NCI-H2029 treated with DMSO at 0.1 percent for 48 hours (cell line): ENCODE measurements at regions not wholly inside any gene's neighbourhood (a gene's known extent, or its start where the extent isn't known, plus 50 kb on each side); places are given as distances from the start of the nearest gene placed in this dataset.
"Not testable (repeated sequence)": the region's sequence is repeated elsewhere in the genome, so short reads cannot be mapped to it uniquely, and the experiment has no call there.

Experiments used
- DNase-seq: peaks from one replicate; lab custom pipeline; 2025; lab: John Stamatoyannopoulos, UW

DNA sequence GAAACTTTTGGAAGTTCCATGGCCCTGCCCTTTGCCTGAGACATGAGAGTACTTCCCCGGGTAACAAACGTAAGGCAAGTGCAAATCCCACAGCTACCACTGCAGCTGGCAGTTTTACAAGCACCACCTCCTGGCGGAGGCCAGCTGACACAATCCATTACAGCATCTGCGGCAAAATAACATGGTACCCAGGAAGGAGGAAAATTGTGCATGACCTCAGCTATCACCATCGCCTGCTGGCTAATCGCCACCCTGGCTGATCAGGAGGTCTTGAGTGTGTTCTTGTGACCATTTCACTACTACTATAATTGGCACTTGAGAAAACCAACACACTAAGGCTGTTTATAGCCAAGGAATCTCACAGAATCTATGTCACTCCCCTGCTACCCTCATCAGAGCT is 71.7 kb upstream of the SERPINE2 start:
- DNase-seq: no peak

DNA sequence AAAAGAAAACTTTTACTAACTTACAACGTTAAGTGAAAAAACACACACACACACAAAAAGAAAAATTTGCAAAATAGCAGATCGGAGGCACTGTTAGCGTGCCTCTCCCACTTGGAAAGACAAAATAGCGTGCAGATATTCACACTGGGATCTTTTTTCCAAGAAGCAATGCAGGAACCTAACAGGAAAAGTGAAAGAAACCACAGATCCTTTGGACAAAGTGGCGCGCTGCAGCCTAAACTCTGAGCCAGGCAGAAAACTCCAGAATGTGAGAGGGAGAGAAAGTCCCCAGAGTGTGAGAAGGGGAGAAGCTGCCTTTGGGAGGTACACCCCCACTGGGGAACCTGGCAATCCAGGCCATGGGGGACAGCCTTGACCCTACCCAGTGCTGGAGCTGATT is 70.7 kb upstream of the SERPINE2 start:
- no peak for DNase-seq

DNA sequence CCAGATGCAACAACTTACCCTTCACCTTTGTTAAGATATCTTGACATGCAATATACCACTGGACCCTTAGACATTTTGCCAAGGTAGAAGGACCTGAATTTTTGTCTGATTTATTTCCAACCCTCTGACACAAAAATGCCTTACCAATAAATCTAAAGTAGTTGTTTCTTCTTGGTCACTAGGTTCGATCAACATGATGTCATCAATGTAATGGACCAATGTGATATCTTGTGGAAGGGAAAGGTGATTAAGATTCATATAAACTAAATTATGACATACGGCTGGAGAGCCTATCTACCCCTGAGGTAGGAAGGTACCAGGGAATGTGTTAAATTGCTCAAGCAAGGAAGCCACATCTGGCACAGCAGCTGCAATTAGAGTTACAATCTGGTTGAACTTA is 67.7 kb upstream of the SERPINE2 start:
- DNase-seq: no peak

DNA sequence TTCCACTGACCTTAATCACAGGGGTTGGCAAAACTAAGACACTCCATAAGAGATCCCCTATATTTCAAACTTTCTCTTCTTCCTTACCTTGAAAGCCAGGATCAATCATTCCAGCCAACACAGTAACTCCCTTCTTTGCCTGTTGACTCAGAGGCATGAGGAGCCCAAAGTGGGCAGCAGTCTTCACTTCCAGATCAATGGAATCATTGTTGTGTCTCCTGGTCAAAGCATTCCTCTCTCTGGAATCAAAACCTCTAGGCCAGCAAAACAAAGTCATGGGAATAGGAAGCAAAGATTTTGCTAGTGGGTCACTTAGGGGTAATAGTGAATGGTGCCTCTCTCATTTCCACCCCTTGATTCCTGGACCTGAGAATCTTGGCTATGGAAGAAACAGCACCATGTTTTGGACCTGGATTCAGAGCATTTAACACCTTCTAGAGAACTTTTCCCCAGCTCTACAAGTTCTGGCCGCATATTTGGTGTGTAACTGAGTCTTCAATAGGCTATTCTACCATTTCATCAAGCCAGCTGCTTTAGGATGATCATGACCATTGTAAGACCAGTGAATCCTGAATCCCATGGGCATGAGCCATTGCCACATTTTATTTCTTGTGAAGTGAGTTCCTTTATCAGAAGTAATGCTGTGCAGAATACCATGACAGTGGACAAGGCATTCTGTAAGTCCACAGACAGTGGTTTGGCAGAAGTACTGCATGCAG is 65.7 kb upstream of the SERPINE2 start:
- DNase-seq: no peak

DNA sequence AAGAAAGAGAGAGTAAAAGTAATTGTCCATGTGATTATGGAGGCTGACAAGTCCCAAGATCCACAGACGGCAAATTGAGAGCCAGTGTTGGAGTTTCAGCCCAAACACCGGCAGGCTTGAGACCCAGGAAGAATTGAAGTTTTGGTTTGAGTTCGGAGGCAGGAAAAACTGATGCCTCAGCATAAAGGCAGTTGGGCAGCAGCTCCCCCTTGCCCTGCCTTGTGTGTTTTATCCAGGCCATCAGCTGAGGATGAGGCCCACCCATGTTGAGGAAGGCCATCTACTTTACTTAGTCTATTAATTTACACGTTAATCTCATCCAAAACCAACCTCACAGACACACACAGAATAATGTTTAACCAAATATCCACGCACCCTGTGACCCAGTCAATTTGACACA is 64.6 kb upstream of the SERPINE2 start:
- DNase-seq: no peak

DNA sequence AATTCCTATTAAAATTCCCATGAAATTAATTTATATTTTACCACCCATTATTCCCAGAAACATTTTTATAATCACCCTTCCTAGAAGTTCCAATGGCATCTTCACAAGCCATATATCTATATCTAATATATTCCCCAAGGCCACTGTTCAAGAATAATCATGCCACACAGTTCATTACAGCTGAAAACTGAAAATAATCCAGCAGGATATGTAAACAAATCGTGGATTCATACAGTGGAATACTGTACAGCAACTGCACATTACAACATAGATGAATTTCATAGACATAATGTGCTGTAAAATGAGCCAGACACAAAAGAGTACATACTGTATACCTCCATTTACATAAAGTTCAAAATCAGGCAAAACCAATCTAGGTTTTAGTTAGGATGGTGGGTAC is 63.9 kb upstream of the SERPINE2 start:
- DNase-seq: no peak

DNA sequence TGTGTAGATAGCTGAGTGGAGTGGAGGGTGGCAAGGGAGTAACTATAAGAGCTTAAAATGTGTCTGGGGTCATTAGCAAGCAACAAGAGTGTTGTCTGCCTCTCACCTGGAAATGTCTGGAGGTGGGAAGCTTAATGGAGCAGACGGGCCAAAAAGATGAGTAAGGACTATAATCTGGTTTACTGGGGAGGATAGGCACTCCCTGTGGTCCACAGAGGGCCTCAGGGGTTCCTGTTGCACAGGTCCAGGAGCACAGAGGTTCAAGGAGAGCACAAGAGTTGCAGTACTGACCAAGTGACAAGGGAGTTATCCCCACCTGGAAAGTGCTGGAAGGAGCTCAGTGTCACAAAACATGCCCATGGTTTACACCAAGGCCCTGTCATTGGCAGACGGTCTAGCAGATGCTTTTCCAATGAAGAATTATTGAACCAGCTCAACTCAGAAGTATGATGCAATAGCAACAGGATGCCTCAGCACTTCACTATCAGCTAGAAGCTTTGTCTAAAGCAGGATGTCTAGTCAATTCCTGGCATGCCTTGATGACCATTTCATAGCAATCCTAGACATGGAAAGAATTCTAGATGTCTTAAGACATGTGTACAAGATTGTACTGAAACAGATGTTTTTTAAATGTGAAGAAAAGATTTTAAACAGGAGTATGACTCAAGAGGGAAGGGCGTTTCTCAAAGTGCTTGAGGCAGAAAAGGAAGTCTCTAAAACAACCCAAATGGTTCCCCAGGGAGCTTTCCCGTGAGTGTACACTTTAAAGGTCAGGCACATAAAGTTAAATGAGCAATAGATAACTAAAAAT is 62.9 kb upstream of the SERPINE2 start:
- no peak for DNase-seq

DNA sequence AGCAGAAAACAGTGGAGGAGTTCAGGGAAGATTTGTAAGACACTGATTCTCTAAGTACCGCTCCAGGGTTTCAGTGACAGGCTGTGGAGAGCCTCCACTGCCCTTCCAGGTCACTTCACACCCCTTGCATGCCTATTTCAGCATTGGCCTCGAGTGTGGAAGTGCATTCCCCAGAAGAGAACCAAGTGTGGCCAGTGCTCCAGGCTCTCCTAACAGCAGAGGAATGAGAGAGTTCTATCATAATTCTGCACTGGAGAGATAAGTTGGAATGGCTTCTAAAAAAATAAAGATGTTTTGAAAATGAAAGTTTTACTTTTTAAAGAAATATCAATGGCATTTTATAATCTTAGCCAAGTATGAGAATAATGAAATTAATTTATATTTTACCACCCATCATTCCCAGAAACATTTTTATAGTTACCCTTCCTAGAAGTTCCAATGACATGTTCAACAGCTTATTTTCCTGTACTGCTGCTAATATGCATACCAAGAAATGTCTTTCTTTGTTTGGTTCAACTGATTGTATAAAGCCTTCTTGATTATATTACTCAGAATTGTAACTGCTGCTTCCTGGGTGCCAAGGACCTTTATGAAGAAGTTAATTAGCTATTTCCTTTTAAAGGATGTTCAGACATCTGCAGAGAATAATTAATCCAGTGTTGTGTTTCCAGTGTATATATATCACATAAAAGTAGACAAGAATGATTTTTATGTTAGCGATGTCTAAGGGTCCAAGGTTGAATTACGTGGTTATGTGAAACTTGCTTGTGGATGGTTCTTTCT is 61.0 kb upstream of the SERPINE2 start:
- no peak for DNase-seq

DNA sequence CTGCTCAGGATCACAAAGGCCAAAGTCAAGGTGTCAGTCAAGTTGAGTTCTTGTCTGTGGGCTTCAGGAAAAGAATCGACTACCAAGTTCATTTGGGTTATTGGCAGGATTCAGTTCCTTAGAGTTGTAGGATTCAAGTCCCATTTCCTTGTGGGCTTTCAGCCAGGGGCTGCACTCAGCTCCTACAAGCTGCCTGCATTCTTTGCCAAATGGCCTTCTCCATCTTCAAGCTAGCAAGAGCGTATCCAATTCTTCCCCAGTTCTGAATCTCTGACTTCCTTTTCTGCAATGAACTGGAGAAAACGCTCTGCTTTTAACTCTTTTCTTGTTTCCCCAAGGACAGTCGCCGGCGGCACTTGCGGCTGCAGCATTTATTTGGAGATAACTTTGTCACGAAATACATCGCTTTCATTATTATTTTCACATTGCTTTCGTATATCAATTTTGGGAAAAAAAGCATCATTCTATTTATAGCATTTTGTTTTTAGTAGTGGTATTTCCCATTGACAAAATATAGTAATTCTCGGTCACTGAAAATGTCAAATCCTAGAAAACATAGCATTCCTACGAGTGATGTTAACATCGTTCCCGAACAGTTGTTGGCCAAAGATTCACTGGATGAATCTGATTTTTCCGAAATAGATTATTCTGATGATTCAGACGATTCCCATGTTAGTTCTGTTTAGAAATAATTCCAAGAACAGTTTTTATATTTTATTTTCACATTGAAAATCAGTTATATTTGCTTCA is 59.6 kb upstream of the SERPINE2 start:
- DNase-seq: no peak

DNA sequence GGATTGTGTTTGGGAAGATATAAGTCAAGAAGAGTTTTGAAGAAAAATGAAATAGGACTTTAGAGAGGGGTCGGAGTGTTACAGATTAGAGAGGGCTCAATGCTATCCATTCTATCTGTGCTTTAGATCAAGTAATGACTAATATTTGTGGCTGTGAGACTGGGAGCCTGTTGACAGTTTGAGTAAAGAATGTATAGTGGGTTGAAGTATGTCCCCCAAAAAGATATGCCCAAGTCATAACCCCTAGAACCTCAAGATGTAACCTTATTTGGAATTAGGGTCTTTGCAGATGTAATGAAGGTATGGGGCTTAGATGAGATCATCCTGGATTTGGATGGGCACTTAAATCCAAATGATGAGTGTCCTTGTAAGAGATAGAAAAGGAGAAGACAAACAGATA is 55.3 kb upstream of the SERPINE2 start:
- DNase-seq: no peak

DNA sequence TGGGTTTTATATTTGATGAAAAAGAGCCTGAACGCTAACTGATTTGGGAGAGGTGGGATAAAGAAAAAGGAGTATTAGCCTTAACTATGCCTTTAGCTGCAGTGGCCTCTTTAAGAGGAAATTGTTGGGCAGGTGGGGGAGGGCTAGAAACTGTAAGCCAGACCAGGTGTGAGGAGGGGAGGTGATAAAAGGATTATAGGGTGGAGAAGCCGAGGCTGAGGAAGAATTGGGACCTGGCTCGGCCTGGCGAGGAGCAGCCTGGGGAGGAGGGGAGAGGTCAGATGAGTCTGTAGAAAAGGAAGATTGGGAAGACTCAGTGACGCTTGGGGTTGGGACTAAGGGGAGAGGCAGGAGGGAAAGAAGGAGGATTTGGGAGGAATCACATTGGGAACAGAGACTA is 52.6 kb upstream of the SERPINE2 start:
- DNase-seq: not testable (repeated sequence)

DNA sequence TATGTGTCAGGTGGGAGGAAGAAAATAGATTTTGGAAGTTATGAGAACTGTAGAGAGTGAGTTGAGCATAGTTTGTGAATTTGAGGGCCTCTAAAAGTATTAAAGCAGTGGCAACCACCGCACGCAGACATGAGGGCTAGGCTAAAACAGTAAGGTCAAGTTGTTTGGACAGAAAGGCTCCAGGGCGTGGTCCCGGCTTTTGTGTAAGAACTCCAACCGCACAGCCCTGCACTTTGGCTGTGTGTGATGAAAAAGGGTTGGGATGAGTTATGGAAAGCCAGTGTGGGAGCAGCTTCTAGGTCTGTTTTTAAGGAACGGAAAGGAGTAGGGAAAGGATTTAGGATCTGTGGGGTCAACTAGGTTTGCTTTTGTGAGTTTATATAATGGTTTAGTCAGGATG is 50.5 kb upstream of the SERPINE2 start:
- not testable (repeated sequence) for DNase-seq
